AG09319 (cell line): ENCODE measurements at regions not wholly inside any gene's neighbourhood (a gene's known extent, or its start where the extent isn't known, plus 50 kb on each side); places are given as distances from the start of the nearest gene placed in this dataset.

ENCODE experiments used
- DNase-seq: peaks from one replicate; pipeline ENCODE4 v3.0.0-alpha.2; 2010; ENCODE audit warnings: low read depth; ENCODE audit errors: extremely low read depth
- CTCF ChIP-seq: IDR thresholded peaks from 2 replicates; pipeline ENCODE4 v1.5.1; 2011; ENCODE audit warnings: low read depth, mild to moderate bottlenecking, inconsistent platforms, low read length, moderate library complexity

- TF ChIP-seq CTCF: no peak
- no peak for DNase-seq
These were observed 52.9 kb upstream of the KCNJ16 start for GRCh38 chr17:70022175-70022574.

GRCh38 chr17:70024253-70024652, 50.8 kb upstream of the KCNJ16 start:
- TF ChIP-seq CTCF: no peak

More at GRCh38 chr17:70024253-70024652, 50.8 kb upstream of the KCNJ16 start:
- DNase-seq: no peak
